Smooth muscle cell (in vitro differentiated cells): ENCODE measurements at regions not wholly inside any gene's neighbourhood (a gene's known extent, or its start where the extent isn't known, plus 50 kb on each side); places are given as distances from the start of the nearest gene placed in this dataset.
"Not testable (repeated sequence)": the region's sequence is repeated elsewhere in the genome, so short reads cannot be mapped to it uniquely, and the experiment has no call there.

Experiments used
- DNase-seq: peaks from one replicate; lab custom pipeline; 2025; ENCODE audit not compliant: unreplicated experiment; lab: John Stamatoyannopoulos, UW
- H2AFZ ChIP-seq: fragments of 200-600 bp; sonication (generic); 2 replicates; pipeline ENCODE4 v1.6.0; 2016; ENCODE audit warnings: antibody characterized with exemption, low read depth, mild to moderate bottlenecking
- H3F3A ChIP-seq: fragments of 200-600 bp; sonication (generic); 2 replicates; pipeline ENCODE4 v1.6.0; 2017; ENCODE audit warnings: antibody characterized with exemption, low read depth
- H3K27ac ChIP-seq: fragments of 200-600 bp; sonication (generic); 2 replicates; pipeline ENCODE4 v1.5.1; 2016; ENCODE audit warnings: low read depth, mild to moderate bottlenecking
- H3K27me3 ChIP-seq: fragments of 200-600 bp; sonication (generic); 2 replicates; pipeline ENCODE4 v1.6.1; 2016; ENCODE audit warnings: low read depth, mild to moderate bottlenecking
- H3K36me3 ChIP-seq: fragments of 200-600 bp; sonication (generic); 2 replicates; pipeline ENCODE4 v1.5.1; 2016; ENCODE audit warnings: low read depth
- H3K4me1 ChIP-seq: fragments of 200-600 bp; sonication (generic); 2 replicates; pipeline ENCODE4 v1.5.1; 2016; ENCODE audit warnings: low read depth
- H3K4me2 ChIP-seq: fragments of 200-600 bp; sonication (generic); 2 replicates; pipeline ENCODE4 v1.6.0; 2016; ENCODE audit warnings: mild to moderate bottlenecking
- H3K4me3 ChIP-seq: fragments of 200-600 bp; sonication (generic); 2 replicates; pipeline ENCODE4 v1.5.1; 2016; ENCODE audit warnings: mild to moderate bottlenecking
- H3K79me2 ChIP-seq: fragments of 200-600 bp; sonication (generic); 2 replicates; pipeline ENCODE4 v1.6.0; 2016; ENCODE audit warnings: low read depth, mild to moderate bottlenecking
- H3K9ac ChIP-seq: fragments of 200-600 bp; sonication (generic); 2 replicates; pipeline ENCODE4 v1.6.0; 2016; ENCODE audit warnings: low read depth
- H3K9me3 ChIP-seq: fragments of 200-600 bp; sonication (generic); replicated peaks from 2 replicates; pipeline ENCODE4 v1.5.1; 2016; ENCODE audit warnings: low read depth
- H4K20me1 ChIP-seq: fragments of 200-600 bp; sonication (generic); 2 replicates; pipeline ENCODE4 v1.6.0; 2016; ENCODE audit warnings: low read depth
- WGBS: methylation state at CpG from one replicate; pipeline ENCODE4 v1.1.7; 2016; ENCODE audit warnings: low lambda C conversion rate; 5-methylcytosine and 5-hydroxymethylcytosine counted together
- TF ChIP-seq, protein P1 (sequence below): fragments of 200-600 bp; sonication (generic); IDR thresholded peaks from 2 replicates; pipeline ENCODE4 v1.5.1; 2017; ENCODE audit warnings: borderline replicate concordance, mild to moderate bottlenecking, antibody characterized with exemption; ENCODE audit not compliant: insufficient read depth, poor library complexity, severe bottlenecking

- DNase-seq: no peak
- no peaks in the 10 kb centered on the region for H3K9me3 ChIP-seq
- 70% methylated on average over 5 of the region's 5 CpGs for WGBS
- H2AFZ ChIP-seq: no peak overlapping the region
- no peak overlapping the region for H3K4me2 ChIP-seq
- no peak overlapping the region for H3K4me3 ChIP-seq
- H3K27ac ChIP-seq: no peak overlapping the region
- H3K4me1 ChIP-seq: no peaks in the 10 kb centered on the region
- H3K9ac ChIP-seq: no peak overlapping the region
- no peaks in the 10 kb centered on the region for H4K20me1 ChIP-seq
- TF ChIP-seq, protein P1, sequence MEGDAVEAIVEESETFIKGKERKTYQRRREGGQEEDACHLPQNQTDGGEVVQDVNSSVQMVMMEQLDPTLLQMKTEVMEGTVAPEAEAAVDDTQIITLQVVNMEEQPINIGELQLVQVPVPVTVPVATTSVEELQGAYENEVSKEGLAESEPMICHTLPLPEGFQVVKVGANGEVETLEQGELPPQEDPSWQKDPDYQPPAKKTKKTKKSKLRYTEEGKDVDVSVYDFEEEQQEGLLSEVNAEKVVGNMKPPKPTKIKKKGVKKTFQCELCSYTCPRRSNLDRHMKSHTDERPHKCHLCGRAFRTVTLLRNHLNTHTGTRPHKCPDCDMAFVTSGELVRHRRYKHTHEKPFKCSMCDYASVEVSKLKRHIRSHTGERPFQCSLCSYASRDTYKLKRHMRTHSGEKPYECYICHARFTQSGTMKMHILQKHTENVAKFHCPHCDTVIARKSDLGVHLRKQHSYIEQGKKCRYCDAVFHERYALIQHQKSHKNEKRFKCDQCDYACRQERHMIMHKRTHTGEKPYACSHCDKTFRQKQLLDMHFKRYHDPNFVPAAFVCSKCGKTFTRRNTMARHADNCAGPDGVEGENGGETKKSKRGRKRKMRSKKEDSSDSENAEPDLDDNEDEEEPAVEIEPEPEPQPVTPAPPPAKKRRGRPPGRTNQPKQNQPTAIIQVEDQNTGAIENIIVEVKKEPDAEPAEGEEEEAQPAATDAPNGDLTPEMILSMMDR: no peak
- no peaks in the 10 kb centered on the region for H3K36me3 ChIP-seq
- H3F3A ChIP-seq: no peaks in the 10 kb centered on the region
- H3K79me2 ChIP-seq: no peaks in the 10 kb centered on the region
- H3K27me3 ChIP-seq: no peaks in the 10 kb centered on the region
These were observed 159.3 kb upstream of the C2CD4B start for GRCh38 chr15:62324382-62324781.

- no peak overlapping the region for H2AFZ ChIP-seq
- no peaks in the 10 kb centered on the region for H3K36me3 ChIP-seq
- H3K4me2 ChIP-seq: no peak overlapping the region
- H3K79me2 ChIP-seq: no peaks in the 10 kb centered on the region
- DNase-seq: no peak
- no peaks in the 10 kb centered on the region for H4K20me1 ChIP-seq
- H3F3A ChIP-seq: no peaks in the 10 kb centered on the region
- TF ChIP-seq, protein P1: no peak
- 63% methylated on average over 7 of the region's 7 CpGs for WGBS
- H3K27me3 ChIP-seq: no peaks in the 10 kb centered on the region
- H3K9me3 ChIP-seq: no peaks in the 10 kb centered on the region
- no peak overlapping the region for H3K9ac ChIP-seq
- no peak overlapping the region for H3K27ac ChIP-seq
- H3K4me3 ChIP-seq: no peak overlapping the region
- no peaks in the 10 kb centered on the region for H3K4me1 ChIP-seq
These were observed 160.5 kb upstream of the C2CD4B start for GRCh38 chr15:62325597-62325996.

DNA sequence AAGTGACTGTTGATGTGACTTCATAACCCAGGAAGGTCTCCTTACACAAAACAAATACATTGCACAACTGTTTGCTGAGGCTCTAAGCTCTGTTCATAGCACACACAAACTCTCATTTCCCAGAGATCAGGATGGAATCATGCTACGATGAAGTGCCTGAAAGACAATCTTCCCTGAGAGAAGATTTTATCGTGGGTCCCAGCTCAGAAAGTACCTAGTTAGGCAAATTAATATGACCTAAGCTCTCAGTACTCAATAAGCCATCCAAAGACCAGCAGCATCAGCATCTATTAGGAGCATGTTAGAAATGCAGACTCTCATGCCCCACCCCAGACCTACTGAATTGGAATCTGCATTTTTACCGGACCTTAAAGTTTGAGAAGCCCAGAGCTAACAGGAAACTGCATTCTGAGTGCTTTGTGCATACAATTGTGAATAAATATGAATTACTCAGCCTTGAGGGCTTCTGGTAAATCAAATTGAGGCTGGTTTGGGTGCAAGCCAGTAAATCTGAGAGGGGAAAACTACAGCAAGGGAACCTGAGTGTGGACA lies 161.5 kb upstream of the C2CD4B start:
- H3K4me2 ChIP-seq: no peak overlapping the region
- DNase-seq: no peak
- H3F3A ChIP-seq: no peaks in the 10 kb centered on the region
- no peaks in the 10 kb centered on the region for H4K20me1 ChIP-seq
- H2AFZ ChIP-seq: no peak overlapping the region
- H3K36me3 ChIP-seq: no peaks in the 10 kb centered on the region
- 82% methylated on average over 3 of the region's 3 CpGs for WGBS
- H3K9me3 ChIP-seq: no peaks in the 10 kb centered on the region
- H3K27me3 ChIP-seq: no peaks in the 10 kb centered on the region
- H3K4me3 ChIP-seq: no peak overlapping the region
- no peaks in the 10 kb centered on the region for H3K79me2 ChIP-seq
- H3K9ac ChIP-seq: no peak overlapping the region
- no peaks in the 10 kb centered on the region for H3K4me1 ChIP-seq
- H3K27ac ChIP-seq: no peak overlapping the region
- TF ChIP-seq, protein P1: no peak

GRCh38 chr15:62327406-62327805 lies 162.3 kb upstream of the C2CD4B start:
- Histone ChIP-seq H3K4me1 (no peaks in the 10 kb centered on the region), H3K27ac (no peak overlapping the region), H3K36me3 (no peaks in the 10 kb centered on the region), H3K4me3 (no peak overlapping the region), H3F3A (no peaks in the 10 kb centered on the region), H3K79me2 (no peaks in the 10 kb centered on the region), H2AFZ (no peak overlapping the region), H4K20me1 (no peaks in the 10 kb centered on the region), H3K9me3 (no peaks in the 10 kb centered on the region), H3K9ac (no peak overlapping the region), H3K4me2 (no peak overlapping the region), H3K27me3 (no peaks in the 10 kb centered on the region)
- WGBS: 97% methylated on average over 5 of the region's 5 CpGs
- TF ChIP-seq, protein P1: no peak
- no peak for DNase-seq

- not testable (repeated sequence) for DNase-seq, H3F3A ChIP-seq, H3K4me2 ChIP-seq, H3K9ac ChIP-seq, H4K20me1 ChIP-seq, H3K36me3 ChIP-seq, H2AFZ ChIP-seq, H3K9me3 ChIP-seq, H3K27ac ChIP-seq, H3K4me1 ChIP-seq, H3K79me2 ChIP-seq, H3K4me3 ChIP-seq, H3K27me3 ChIP-seq
- 95% methylated on average over 7 of the region's 29 CpGs for WGBS
These were observed 167.4 kb upstream of the C2CD4B start for GRCh38 chr15:62332472-62332871.
